HG02970 (cell line): ENCODE measurements at regions not wholly inside any gene's neighbourhood (a gene's known extent, or its start where the extent isn't known, plus 50 kb on each side); places are given as distances from the start of the nearest gene placed in this dataset.

Experiments used
- ATAC-seq: cut with Tn5 transposase; IDR thresholded peaks from one replicate; pipeline ENCODE4 v1.9.1; 2021; ENCODE audit warnings: mild to moderate bottlenecking, moderate library complexity, moderate number of reproducible peaks; ENCODE audit not compliant: unreplicated experiment, low FRiP score

DNA sequence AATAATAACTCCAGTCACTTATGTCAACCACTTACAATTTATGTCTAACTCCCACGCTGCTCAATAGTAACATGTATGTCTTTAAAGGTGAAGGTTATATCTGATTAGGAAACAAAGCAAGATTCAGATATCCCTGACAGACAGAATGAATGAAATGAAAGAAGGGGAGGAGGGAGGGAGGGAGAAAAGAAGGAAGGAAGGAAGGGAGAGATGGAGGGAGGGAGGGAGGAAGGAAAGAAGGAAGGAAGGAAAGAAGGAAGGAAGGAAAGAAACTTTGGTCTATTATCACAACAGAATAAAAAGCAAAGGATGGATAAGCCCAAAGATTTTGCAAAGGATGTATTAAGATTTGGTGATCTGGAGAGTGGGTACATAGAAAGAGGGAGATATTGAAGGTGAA is 433.3 kb downstream of the PRKD1 start:
- no peak for ATAC-seq

GRCh38 chr14:29503903-29504302 is 423.7 kb downstream of the PRKD1 start:
- no peak for ATAC-seq

DNA sequence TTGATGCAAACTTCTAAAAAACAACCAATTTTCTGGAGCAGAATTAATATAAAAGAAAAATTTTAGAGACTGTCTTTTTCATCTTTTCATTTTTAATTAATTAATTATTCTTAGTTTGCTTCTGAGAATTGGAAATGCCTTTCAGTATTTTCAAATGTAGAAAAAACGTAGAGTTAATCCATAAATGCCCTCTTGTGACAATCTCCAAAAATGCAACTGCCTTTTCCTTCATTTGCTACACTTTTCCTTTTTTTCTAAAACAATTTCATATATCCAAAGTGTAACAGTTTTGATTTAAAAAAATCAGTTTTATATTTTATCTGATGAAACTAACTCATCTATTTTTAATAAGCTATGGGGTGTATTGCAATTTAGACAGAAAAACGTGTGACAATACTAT is 409.3 kb downstream of the PRKD1 start:
- ATAC-seq, result no peak

DNA sequence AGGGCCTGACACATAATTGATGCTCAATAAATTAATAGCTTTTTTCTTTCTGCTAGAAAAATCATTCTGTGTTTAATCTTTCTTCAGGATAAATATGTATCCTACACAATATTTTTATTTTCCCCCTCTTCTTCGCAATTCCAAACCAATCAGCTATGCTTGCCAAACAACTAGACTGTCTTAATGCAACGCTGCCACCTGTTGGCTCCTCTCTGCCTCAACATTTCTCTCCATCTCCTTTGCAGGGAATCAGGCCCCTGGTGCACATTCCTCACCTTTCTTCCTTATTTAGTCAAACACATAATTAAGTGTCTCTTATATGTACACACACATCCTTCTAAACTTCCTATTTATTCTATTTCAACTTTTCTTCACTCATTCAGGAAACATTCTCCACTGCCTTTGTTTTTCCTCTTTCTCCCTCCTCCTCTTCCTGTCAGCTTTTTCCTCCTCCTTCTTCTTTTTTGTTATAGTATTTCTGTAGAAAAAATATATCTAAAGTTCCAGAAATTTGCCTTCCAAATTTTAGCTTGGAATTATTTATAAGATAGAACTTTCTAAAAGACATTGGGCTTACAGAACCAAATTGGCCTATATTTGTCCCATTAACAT is 406.0 kb downstream of the PRKD1 start:
- ATAC-seq, result no peak
